PC-3 (cell line): ENCODE measurements at regions not wholly inside any gene's neighbourhood (a gene's known extent, or its start where the extent isn't known, plus 50 kb on each side); places are given as distances from the start of the nearest gene placed in this dataset.

Source experiments
- CTCF ChIP-seq: fragments of 300-600 bp; sonication (generic); conservative IDR thresholded peaks from 2 replicates; pipeline ENCODE4 v1.5.1; 2017; ENCODE audit warnings: antibody characterized with exemption, low read depth, mild to moderate bottlenecking, low read length
- EZH2 ChIP-seq: fragments of 300-600 bp; sonication (generic); IDR thresholded peaks from one replicate; pipeline ENCODE4 v1.6.1; 2017; ENCODE audit warnings: antibody characterized with exemption, mild to moderate bottlenecking, low read length; ENCODE audit not compliant: unreplicated experiment

DNA sequence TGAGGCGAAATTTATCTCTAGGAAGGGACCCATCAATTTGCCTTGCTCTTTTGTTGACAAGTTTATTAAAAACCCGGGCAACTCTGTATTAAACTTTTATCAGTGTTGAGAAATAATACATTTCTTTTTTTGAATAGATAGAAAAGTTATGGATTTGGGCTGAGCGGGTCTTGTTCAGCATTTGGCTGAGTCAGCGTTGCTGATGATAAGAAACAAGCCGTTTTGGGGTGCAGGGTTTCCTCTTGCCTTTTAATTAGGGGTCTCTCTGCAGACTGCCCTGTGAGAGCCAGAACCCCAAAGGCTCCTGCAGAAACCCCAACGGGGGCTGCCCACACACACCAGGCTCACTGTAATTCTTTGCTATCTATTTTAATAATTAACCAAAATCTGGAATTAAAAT, 82.1 kb upstream of the SLCO4A1 start:
- TF ChIP-seq CTCF = no peak
- no peak for TF ChIP-seq EZH2
